ENCODE measurements at regions not wholly inside any gene's neighbourhood (a gene's known extent, or its start where the extent isn't known, plus 50 kb on each side); places are given as distances from the start of the nearest gene placed in this dataset.
"Not testable (repeated sequence)": the region's sequence is repeated elsewhere in the genome, so short reads cannot be mapped to it uniquely, and the experiment has no call there.

- H2AK9ac ChIP-seq (replicated peaks; ENCODE audit: low read depth, low read length, poor library complexity); H2AFZ ChIP-seq (replicated peaks; ENCODE audit: low read length, poor library complexity); in situ Hi-C loops (cut with MboI; ENCODE audit: low sequenced_read_pairs); H3K9me3 ChIP-seq (ENCODE audit: control insufficient read depth, insufficient read depth, low read length); H2BK15ac ChIP-seq (ENCODE audit: low read depth, low read length); H4K8ac ChIP-seq (ENCODE audit: low read depth in 2 of 2, low read length in 2 of 2); H2AK5ac ChIP-seq (ENCODE audit: low read depth, low read length); H3K27me3 ChIP-seq (ENCODE audit: control insufficient read depth, insufficient read depth, low read length); H4K5ac ChIP-seq (ENCODE audit: low read depth, low read length); H4K20me1 ChIP-seq (ENCODE audit: insufficient read depth, low read length); H3K4ac ChIP-seq (ENCODE audit: low read depth, low read length); H2BK20ac ChIP-seq (ENCODE audit: low read depth, low read length); BruUV-seq (replicated peaks); H3K9ac ChIP-seq (ENCODE audit: low read depth, low read length); H3K4me3 ChIP-seq (ENCODE audit: insufficient read depth, low read depth, low read length); H3K27ac ChIP-seq (ENCODE audit: insufficient read depth, low read length); H3K4me2 ChIP-seq (ENCODE audit: low read depth, low read length); dilution Hi-C loops (cut with HindIII; ENCODE audit: low sequenced_read_pairs, unreplicated experiment); CTCF ChIA-PET; intact Hi-C loops (cut with micrococcal nuclease); H3K56ac ChIP-seq (ENCODE audit: extremely low read depth, insufficient read depth, low read length); H3K79me1 ChIP-seq (ENCODE audit: low read depth in 1 of 2, low read length in 2 of 2); DNase-seq; H3K4me1 ChIP-seq (ENCODE audit: control insufficient read depth, insufficient read depth, low read length); H3K23ac ChIP-seq (ENCODE audit: low read depth, low read length); H3K14ac ChIP-seq (replicated peaks; ENCODE audit: low read depth, low read length); H4K91ac ChIP-seq (ENCODE audit: insufficient read depth, low read depth, low read length); H2BK120ac ChIP-seq (ENCODE audit: low read depth, low read length); H2BK5ac ChIP-seq (ENCODE audit: low read depth, low read length, poor library complexity, severe bottlenecking); H3K18ac ChIP-seq (ENCODE audit: low read depth, low read length); ATAC-seq (ENCODE audit: low read depth); H3K36me3 ChIP-seq (ENCODE audit: control insufficient read depth, insufficient read depth, low read length); H3K9me1 ChIP-seq (ENCODE audit: insufficient read depth, low read length); POLR2A ChIA-PET (ENCODE audit: unreplicated experiment): not testable (repeated sequence)
- WGBS, 2 experiments (ENCODE audit: extremely low coverage in 2 of 2, insufficient read length in 1 of 2), result 100% methylated on average over 4 of the region's 7 CpGs; no CpG with 5 or more reads in 1 of the 2 experiments
Measured at GRCh38 chr3:20970807-20971206, 780.2 kb downstream of the ZNF385D start.

GRCh38 chr3:20967485-20967884, 781.5 kb upstream of the SGO1 start:
- H2BK15ac ChIP-seq (ENCODE audit: low read depth, low read length); H3K79me1 ChIP-seq (ENCODE audit: low read depth in 1 of 2, low read length in 2 of 2); H3K9me3 ChIP-seq (ENCODE audit: control insufficient read depth, insufficient read depth, low read length); BruUV-seq (replicated peaks); dilution Hi-C loops (cut with HindIII; ENCODE audit: low sequenced_read_pairs, unreplicated experiment); H2BK5ac ChIP-seq (ENCODE audit: low read depth, low read length, poor library complexity, severe bottlenecking); in situ Hi-C loops (cut with MboI; ENCODE audit: low sequenced_read_pairs); H4K91ac ChIP-seq (ENCODE audit: insufficient read depth, low read depth, low read length); H2BK20ac ChIP-seq (ENCODE audit: low read depth, low read length); H3K4me2 ChIP-seq (ENCODE audit: low read depth, low read length); H3K27ac ChIP-seq (ENCODE audit: insufficient read depth, low read length); H3K36me3 ChIP-seq (ENCODE audit: control insufficient read depth, insufficient read depth, low read length); H2BK120ac ChIP-seq (ENCODE audit: low read depth, low read length); intact Hi-C loops (cut with micrococcal nuclease); H3K23ac ChIP-seq (ENCODE audit: low read depth, low read length); H3K18ac ChIP-seq (ENCODE audit: low read depth, low read length); H3K56ac ChIP-seq (ENCODE audit: extremely low read depth, insufficient read depth, low read length); H3K9ac ChIP-seq (ENCODE audit: low read depth, low read length); H2AK9ac ChIP-seq (replicated peaks; ENCODE audit: low read depth, low read length, poor library complexity); H4K20me1 ChIP-seq (ENCODE audit: insufficient read depth, low read length); H4K8ac ChIP-seq (ENCODE audit: low read depth in 2 of 2, low read length in 2 of 2); ATAC-seq (ENCODE audit: low read depth); H3K14ac ChIP-seq (replicated peaks; ENCODE audit: low read depth, low read length); CTCF ChIA-PET; POLR2A ChIA-PET (ENCODE audit: unreplicated experiment); H3K4me3 ChIP-seq (ENCODE audit: insufficient read depth, low read depth, low read length); H2AFZ ChIP-seq (replicated peaks; ENCODE audit: low read length, poor library complexity); H4K5ac ChIP-seq (ENCODE audit: low read depth, low read length); DNase-seq; H2AK5ac ChIP-seq (ENCODE audit: low read depth, low read length); H3K9me1 ChIP-seq (ENCODE audit: insufficient read depth, low read length); H3K4ac ChIP-seq (ENCODE audit: low read depth, low read length); H3K4me1 ChIP-seq (ENCODE audit: control insufficient read depth, insufficient read depth, low read length); H3K27me3 ChIP-seq (ENCODE audit: control insufficient read depth, insufficient read depth, low read length): not testable (repeated sequence)
- WGBS, 2 experiments (ENCODE audit: extremely low coverage in 2 of 2, insufficient read length in 1 of 2), result no CpG with 5 or more reads among the region's 3 CpGs
